Body of pancreas (tissue), 4 donors: ENCODE measurements at regions not wholly inside any gene's neighbourhood (a gene's known extent, or its start where the extent isn't known, plus 50 kb on each side); places are given as distances from the start of the nearest gene placed in this dataset.

ENCODE experiments used
- CTCF ChIP-seq, 7 experiments: fragments of 450-650 bp in 4 of 7; fragments of 200-600 bp in 3 of 7; sonication (generic) in 3 of 7; IDR thresholded peaks; one replicate each; pipeline ENCODE4 v1.5.1; 2016 to 2019; ENCODE audit warnings: antibody characterized with exemption in 7 of 7
- POLR2A ChIP-seq, 3 donors: fragments of 450-650 bp; IDR thresholded peaks; one replicate each; pipeline ENCODE4 v1.6.1; 2016; ENCODE audit warnings: antibody characterized with exemption in 3 of 3, mild to moderate bottlenecking in 2 of 3

GRCh38 chr3:62961874-62962556 is 86.8 kb upstream of the CADPS start:
- no peak for TF ChIP-seq CTCF (IDR thresholded peaks at IDR 0.05)
- no peak for TF ChIP-seq POLR2A (IDR thresholded peaks at IDR 0.05)
